K562 (cell line): ENCODE measurements at regions not wholly inside any gene's neighbourhood (a gene's known extent, or its start where the extent isn't known, plus 50 kb on each side); places are given as distances from the start of the nearest gene placed in this dataset.

Experiments used
- BACH1 ChIP-seq: fragments of 200-800 bp; sonication (Bioruptor generic); IDR thresholded peaks from 2 replicates; pipeline ENCODE4 v1.6.1; 2016; ENCODE audit warnings: missing genetic modification characterization, missing compliant biosample characterization
- CBX3 ChIP-seq, 2 experiments: IDR thresholded peaks; 1 replicate in 1 of 2; 2 replicates in 1 of 2; pipeline ENCODE4 v1.6.1; 2012; ENCODE audit warnings: inconsistent platforms in 2 of 2, low read length in 2 of 2, borderline replicate concordance in 1 of 2, control low read depth in 1 of 2
- HNRNPH1 ChIP-seq: fragments of 200-400 bp; formaldehyde crosslinking; optimal IDR thresholded peaks from 2 replicates; pipeline ENCODE3; 2017; ENCODE audit warnings: low read depth, mild to moderate bottlenecking, low read length, moderate library complexity
- MCM2 ChIP-seq: fragments of 450-650 bp; IDR thresholded peaks from 2 replicates; pipeline ENCODE4 v1.6.1; 2017; ENCODE audit warnings: low read depth, mild to moderate bottlenecking
- ZNF324 ChIP-seq: fragments of 250-450 bp; sonication (Bioruptor Pico); IDR thresholded peaks from 2 replicates; pipeline ENCODE4 v1.4.0; 2020; ENCODE audit warnings: mild to moderate bottlenecking
- ZNF644 ChIP-seq: fragments of 200-800 bp; sonication (Bioruptor generic); IDR thresholded peaks from 2 replicates; pipeline ENCODE4 v1.6.1; 2016; ENCODE audit warnings: low read depth, missing genetic modification characterization, missing compliant biosample characterization
- TF ChIP-seq, protein P1 (sequence below), 2 experiments: IDR thresholded peaks in 1 of 2; conservative IDR thresholded peaks in 1 of 2; 2 replicates each; pipeline ENCODE4 v1.6.1; 2016; ENCODE audit warnings: low read depth in 2 of 2, mild to moderate bottlenecking in 1 of 2, missing compliant biosample characterization in 1 of 2, missing genetic modification characterization in 1 of 2, moderate library complexity in 1 of 2
- TF ChIP-seq, protein P2 (sequence below): sonication (generic); formaldehyde crosslinking; IDR thresholded peaks from 2 replicates; pipeline ENCODE4 v1.5.0; 2020; ENCODE audit warnings: missing genetic modification reagents
- TF ChIP-seq, protein P3 (sequence below): fragments of 450-650 bp; IDR thresholded peaks from 2 replicates; pipeline ENCODE4 v1.6.1; 2018; ENCODE audit warnings: mild to moderate bottlenecking, low read depth; ENCODE audit not compliant: partially characterized antibody

DNA sequence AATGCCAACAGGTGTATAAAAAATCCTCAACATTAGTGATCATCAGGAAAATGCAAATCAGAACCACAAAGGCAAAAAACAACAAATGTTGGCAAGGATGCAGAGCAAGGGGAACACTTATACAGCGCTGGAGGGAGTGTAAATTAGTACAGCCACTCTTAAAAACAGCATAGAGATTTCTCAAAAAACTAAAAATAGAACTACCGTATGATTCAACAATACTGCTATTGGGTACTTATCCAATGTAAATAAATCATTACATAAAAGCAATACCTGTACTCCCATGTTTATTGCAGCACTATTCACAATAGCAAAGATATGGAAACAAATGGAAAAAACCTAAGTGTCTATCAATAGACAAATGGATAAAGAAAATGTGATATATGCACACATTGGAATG, 171.3 kb downstream of the SLC7A11 start (continued):
- no peak for TF ChIP-seq CBX3 (IDR thresholded peaks at IDR 0.05; ENCODE audit: borderline replicate concordance in 1 of 2, low read length in 2 of 2)
- TF ChIP-seq BACH1 (tag) = no peak
- TF ChIP-seq ZNF644 = no peak
- TF ChIP-seq HNRNPH1 = no peak
- TF ChIP-seq, protein P1, sequence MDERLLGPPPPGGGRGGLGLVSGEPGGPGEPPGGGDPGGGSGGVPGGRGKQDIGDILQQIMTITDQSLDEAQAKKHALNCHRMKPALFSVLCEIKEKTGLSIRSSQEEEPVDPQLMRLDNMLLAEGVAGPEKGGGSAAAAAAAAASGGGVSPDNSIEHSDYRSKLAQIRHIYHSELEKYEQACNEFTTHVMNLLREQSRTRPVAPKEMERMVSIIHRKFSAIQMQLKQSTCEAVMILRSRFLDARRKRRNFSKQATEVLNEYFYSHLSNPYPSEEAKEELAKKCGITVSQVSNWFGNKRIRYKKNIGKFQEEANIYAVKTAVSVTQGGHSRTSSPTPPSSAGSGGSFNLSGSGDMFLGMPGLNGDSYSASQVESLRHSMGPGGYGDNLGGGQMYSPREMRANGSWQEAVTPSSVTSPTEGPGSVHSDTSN (CRISPR knock-in tag; IDR thresholded peaks at IDR 0.05; ENCODE audit: low read depth) = no peak
- TF ChIP-seq, protein P1 (tag; conservative IDR thresholded peaks at IDR 0.05; ENCODE audit: low read depth) = no peak
- TF ChIP-seq, protein P2, sequence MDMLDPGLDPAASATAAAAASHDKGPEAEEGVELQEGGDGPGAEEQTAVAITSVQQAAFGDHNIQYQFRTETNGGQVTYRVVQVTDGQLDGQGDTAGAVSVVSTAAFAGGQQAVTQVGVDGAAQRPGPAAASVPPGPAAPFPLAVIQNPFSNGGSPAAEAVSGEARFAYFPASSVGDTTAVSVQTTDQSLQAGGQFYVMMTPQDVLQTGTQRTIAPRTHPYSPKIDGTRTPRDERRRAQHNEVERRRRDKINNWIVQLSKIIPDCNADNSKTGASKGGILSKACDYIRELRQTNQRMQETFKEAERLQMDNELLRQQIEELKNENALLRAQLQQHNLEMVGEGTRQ (CRISPR knock-in tag) = no peak
- no peak for TF ChIP-seq MCM2
- TF ChIP-seq, protein P3, sequence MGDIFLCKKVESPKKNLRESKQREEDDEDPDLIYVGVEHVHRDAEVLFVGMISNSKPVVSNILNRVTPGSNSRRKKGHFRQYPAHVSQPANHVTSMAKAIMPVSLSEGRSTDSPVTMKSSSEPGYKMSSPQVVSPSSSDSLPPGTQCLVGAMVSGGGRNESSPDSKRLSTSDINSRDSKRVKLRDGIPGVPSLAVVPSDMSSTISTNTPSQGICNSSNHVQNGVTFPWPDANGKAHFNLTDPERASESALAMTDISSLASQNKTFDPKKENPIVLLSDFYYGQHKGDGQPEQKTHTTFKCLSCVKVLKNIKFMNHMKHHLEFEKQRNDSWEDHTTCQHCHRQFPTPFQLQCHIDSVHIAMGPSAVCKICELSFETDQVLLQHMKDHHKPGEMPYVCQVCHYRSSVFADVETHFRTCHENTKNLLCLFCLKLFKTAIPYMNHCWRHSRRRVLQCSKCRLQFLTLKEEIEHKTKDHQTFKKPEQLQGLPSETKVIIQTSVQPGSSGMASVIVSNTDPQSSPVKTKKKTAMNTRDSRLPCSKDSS = no peak
- TF ChIP-seq ZNF324 (CRISPR knock-in tag) = no peak
